ENCODE measurements at regions not wholly inside any gene's neighbourhood (a gene's known extent, or its start where the extent isn't known, plus 50 kb on each side); places are given as distances from the start of the nearest gene placed in this dataset.
A peak's percentile ranks its signal among the peaks of the same experiment; 100 is the strongest.

GRCh38 chr15:79682285-79682684 lies 214.5 kb downstream of the MTHFS start:
- DNase-seq (ENCODE audit: low read depth), result no peak
- TF ChIP-seq MAX (IDR thresholded peaks at IDR 0.05; ENCODE audit: low read depth, low read length), result no peak
- H3K4me3 ChIP-seq (ENCODE audit: low read depth, low read length), result no peak overlapping the region

GRCh38 chr15:79682851-79683288 lies 213.9 kb downstream of the MTHFS start:
- TF ChIP-seq MYC (IDR thresholded peaks at IDR 0.05; ENCODE audit: low read depth, low read length) (no peak), POLR2A (IDR thresholded peaks at IDR 0.05; ENCODE audit: extremely low read depth, insufficient read length) (no peak)
- no peak overlapping the region for H3K4me3 ChIP-seq (ENCODE audit: low read depth, low read length)
- no peak for DNase-seq (ENCODE audit: low read depth)

GRCh38 chr15:79689030-79689429 lies 207.8 kb downstream of the MTHFS start:
- no peak for DNase-seq (ENCODE audit: low read depth)
- TF ChIP-seq MYC (IDR thresholded peaks at IDR 0.05; ENCODE audit: low read depth, low read length), result no peak
- H3K4me3 ChIP-seq (ENCODE audit: low read depth, low read length), result no peak overlapping the region

GRCh38 chr15:79700951-79701480 lies 195.8 kb downstream of the MTHFS start:
- no peak for DNase-seq (ENCODE audit: low read depth)
- H3K4me3 ChIP-seq (ENCODE audit: low read depth, low read length), result no peak overlapping the region
- no peak for TF ChIP-seq POLR2A (IDR thresholded peaks at IDR 0.05; ENCODE audit: extremely low read depth, insufficient read length)
- no peak for TF ChIP-seq MAX (IDR thresholded peaks at IDR 0.05; ENCODE audit: low read depth, low read length)
- TF ChIP-seq CTCF (IDR thresholded peaks at IDR 0.05; ENCODE audit: low read depth, low read length), result no peak
- no peak for TF ChIP-seq MYC (IDR thresholded peaks at IDR 0.05; ENCODE audit: low read depth, low read length)

- TF ChIP-seq CTCF (IDR thresholded peaks at IDR 0.05; ENCODE audit: low read depth, low read length) (no peak), MYC (IDR thresholded peaks at IDR 0.05; ENCODE audit: low read depth, low read length) (no peak)
- H3K4me3 ChIP-seq (ENCODE audit: low read depth, low read length), result no peak overlapping the region
- DNase-seq (ENCODE audit: low read depth), result no peak
These were observed 194.2 kb downstream of the MTHFS start for GRCh38 chr15:79702621-79703020.

- TF ChIP-seq MYC (IDR thresholded peaks at IDR 0.05; ENCODE audit: low read depth, low read length) (no peak), CTCF (IDR thresholded peaks at IDR 0.05; ENCODE audit: low read depth, low read length) (no peak), MAX (IDR thresholded peaks at IDR 0.05; ENCODE audit: low read depth, low read length) (no peak), POLR2A (IDR thresholded peaks at IDR 0.05; ENCODE audit: extremely low read depth, insufficient read length) (no peak)
- DNase-seq (ENCODE audit: low read depth), result no peak
These were observed 175.6 kb downstream of the MTHFS start for GRCh38 chr15:79721256-79721655.

GRCh38 chr15:79724312-79724711 lies 172.5 kb downstream of the MTHFS start:
- DNase-seq (ENCODE audit: low read depth), result peak; percentile 42
- peak; percentile 53; the same call in 1 of the 2 replicates for TF ChIP-seq MAX (IDR thresholded peaks at IDR 0.05; ENCODE audit: low read depth, low read length)
- TF ChIP-seq CTCF (IDR thresholded peaks at IDR 0.05; ENCODE audit: low read depth, low read length), result no peak
- H3K4me3 ChIP-seq (ENCODE audit: low read depth, low read length), result no peak overlapping the region

More at GRCh38 chr15:79721256-79721655, 175.6 kb downstream of the MTHFS start:
- H3K4me3 ChIP-seq (ENCODE audit: low read depth, low read length), result no peak overlapping the region
